H9 (cell line): ENCODE measurements at regions not wholly inside any gene's neighbourhood (a gene's known extent, or its start where the extent isn't known, plus 50 kb on each side); places are given as distances from the start of the nearest gene placed in this dataset.

Experiments
- DNase-seq: peaks from one replicate; pipeline ENCODE4 v3.0.0-alpha.2; 2017
- H2AFZ ChIP-seq: one replicate; pipeline ENCODE4 v1.6.1; 2013; ENCODE audit warnings: mild to moderate bottlenecking, low read length, control low read depth, moderate library complexity
- H2AK5ac ChIP-seq: 2 replicates; pipeline ENCODE4 v1.6.1; 2013; ENCODE audit warnings: low read length, control low read depth, mixed read lengths; ENCODE audit not compliant: insufficient read length
- H2BK120ac ChIP-seq: one replicate; pipeline ENCODE4 v1.6.1; 2013; ENCODE audit warnings: low read depth, mild to moderate bottlenecking, low read length, control low read depth, inconsistent platforms; ENCODE audit not compliant: poor library complexity, severe bottlenecking
- H2BK12ac ChIP-seq: 2 replicates; pipeline ENCODE4 v1.6.1; 2013; ENCODE audit warnings: low read length, control low read depth, mixed read lengths, low read depth; ENCODE audit not compliant: insufficient read length
- H2BK15ac ChIP-seq: 2 replicates; pipeline ENCODE4 v1.6.1; 2013; ENCODE audit warnings: low read depth, low read length, control low read depth
- H2BK20ac ChIP-seq: one replicate; pipeline ENCODE4 v1.6.1; 2013; ENCODE audit warnings: low read depth, mild to moderate bottlenecking, low read length, control low read depth, inconsistent platforms; ENCODE audit not compliant: poor library complexity, severe bottlenecking
- H2BK5ac ChIP-seq: 2 replicates; pipeline ENCODE4 v1.6.1; 2013; ENCODE audit warnings: low read length, control low read depth, mixed read lengths; ENCODE audit not compliant: insufficient read length
- H3K14ac ChIP-seq: 2 replicates; pipeline ENCODE4 v1.6.1; 2013; ENCODE audit warnings: low read length, control low read depth; ENCODE audit not compliant: insufficient read depth
- H3K18ac ChIP-seq: 2 replicates; pipeline ENCODE4 v1.6.1; 2013; ENCODE audit warnings: low read depth, mild to moderate bottlenecking, mixed read lengths, low read length, control low read depth; ENCODE audit not compliant: insufficient read length
- H3K23ac ChIP-seq: 2 replicates; pipeline ENCODE4 v1.6.1; 2013; ENCODE audit warnings: low read length, control low read depth, mixed read lengths, low read depth; ENCODE audit not compliant: insufficient read length
- H3K23me2 ChIP-seq: 2 replicates; pipeline ENCODE4 v1.6.1; 2013; ENCODE audit warnings: low read depth, mild to moderate bottlenecking, mixed read lengths, low read length, control low read depth; ENCODE audit not compliant: insufficient read length, poor library complexity, severe bottlenecking
- H3K27ac ChIP-seq: 2 replicates; pipeline ENCODE4 v1.5.1; 2013; ENCODE audit warnings: low read length, control low read depth, mixed read lengths, low read depth; ENCODE audit not compliant: insufficient read length
- H3K27me3 ChIP-seq: 2 replicates; pipeline ENCODE4 v1.6.1; 2013; ENCODE audit warnings: low read length, control low read depth, inconsistent platforms; ENCODE audit not compliant: insufficient read depth
- H3K4ac ChIP-seq: 2 replicates; pipeline ENCODE4 v1.6.1; 2013; ENCODE audit warnings: low read depth, mild to moderate bottlenecking, control low read depth, inconsistent platforms, low read length, moderate library complexity
- H3K4me1 ChIP-seq: 2 replicates; pipeline ENCODE4 v1.6.1; 2013; ENCODE audit warnings: low read length, control low read depth, inconsistent platforms; ENCODE audit not compliant: insufficient read depth
- H3K4me2 ChIP-seq: 2 replicates; pipeline ENCODE4 v1.6.1; 2013; ENCODE audit warnings: low read length, control low read depth, mixed read lengths; ENCODE audit not compliant: insufficient read length, insufficient read depth
- H3K56ac ChIP-seq: 2 replicates; pipeline ENCODE4 v1.6.1; 2013; ENCODE audit warnings: low read depth, mild to moderate bottlenecking, mixed read lengths, low read length, control low read depth; ENCODE audit not compliant: insufficient read length
- H3K79me1 ChIP-seq: 2 replicates; pipeline ENCODE4 v1.6.1; 2013; ENCODE audit warnings: low read depth, mild to moderate bottlenecking, moderate library complexity, low read length, control low read depth, inconsistent platforms; ENCODE audit not compliant: insufficient read depth, poor library complexity, severe bottlenecking
- H3K79me2 ChIP-seq: 2 replicates; pipeline ENCODE4 v1.6.1; 2013; ENCODE audit warnings: low read length, control low read depth, inconsistent platforms; ENCODE audit not compliant: insufficient read depth
- H3K9ac ChIP-seq: 2 replicates; pipeline ENCODE4 v1.6.1; 2013; ENCODE audit warnings: low read length, control low read depth, mixed read lengths; ENCODE audit not compliant: insufficient read length; ENCODE audit errors: extremely low read depth
- H3K9me3 ChIP-seq: one replicate; pipeline ENCODE4 v1.6.1; 2013; ENCODE audit warnings: low read depth, low read length, inconsistent platforms; ENCODE audit not compliant: control insufficient read depth
- H3T11ph ChIP-seq: one replicate; pipeline ENCODE4 v1.6.1; 2013; ENCODE audit warnings: mild to moderate bottlenecking, low read length, control low read depth, inconsistent platforms
- H4K20me1 ChIP-seq: one replicate; pipeline ENCODE4 v1.6.1; 2013; ENCODE audit not compliant: control insufficient read depth, insufficient read length, insufficient read depth
- H4K5ac ChIP-seq: 2 replicates; pipeline ENCODE4 v1.6.1; 2013; ENCODE audit warnings: low read depth, mild to moderate bottlenecking, mixed read lengths, low read length, control low read depth; ENCODE audit not compliant: insufficient read length
- H4K8ac ChIP-seq: replicated peaks from 2 replicates; pipeline ENCODE4 v1.6.1; 2013; ENCODE audit warnings: low read length, control low read depth, mixed read lengths, low read depth; ENCODE audit not compliant: insufficient read length
- H4K91ac ChIP-seq: 2 replicates; pipeline ENCODE4 v1.6.1; 2013; ENCODE audit warnings: low read depth, mild to moderate bottlenecking, moderate library complexity, mixed read lengths, low read length, control low read depth; ENCODE audit not compliant: insufficient read length
- H3K27ac Mint-ChIP-seq, 3 experiments: 2 replicates in 2 of 3; 3 replicates in 1 of 3; pipeline ENCODE4 v1.8.0; 2020 to 2021; ENCODE audit warnings: mixed read lengths in 3 of 3, mild to moderate bottlenecking in 1 of 3, moderate library complexity in 1 of 3
- H3K27me3 Mint-ChIP-seq: 2 replicates; pipeline ENCODE4 v1.8.0; 2021; ENCODE audit warnings: low read depth, mild to moderate bottlenecking, moderate library complexity, mixed read lengths
- H3K36me3 Mint-ChIP-seq, 3 experiments: 2 replicates in 2 of 3; 3 replicates in 1 of 3; pipeline ENCODE4 v1.8.0; 2020 to 2021; ENCODE audit warnings: low read depth in 3 of 3, mixed read lengths in 3 of 3; ENCODE audit not compliant: insufficient read depth in 1 of 3
- H3K4me1 Mint-ChIP-seq, 2 experiments: 2 replicates each; pipeline ENCODE4 v1.8.0; 2020; ENCODE audit warnings: mixed read lengths in 2 of 2
- H3K4me3 Mint-ChIP-seq, 2 experiments: 2 replicates in 1 of 2; 3 replicates in 1 of 2; pipeline ENCODE4 v1.8.0; 2020 to 2021; ENCODE audit warnings: mild to moderate bottlenecking in 2 of 2, mixed read lengths in 2 of 2, moderate library complexity in 1 of 2
- H3K9me3 Mint-ChIP-seq, 2 experiments: 2 replicates in 1 of 2; 3 replicates in 1 of 2; pipeline ENCODE4 v1.8.0; 2020; ENCODE audit warnings: mild to moderate bottlenecking in 2 of 2, mixed read lengths in 2 of 2, moderate library complexity in 1 of 2
- WGBS: extraction: QIAGEN DNeasy Blood & Tissue Kit; methylation state at CpG from one replicate; pipeline ENCODE4 v1.1.7; 2013; ENCODE audit warnings: missing lambda C conversion rate, low lambda C conversion rate, mixed read lengths; ENCODE audit not compliant: insufficient read length; ENCODE audit errors: extremely low coverage; 5-methylcytosine and 5-hydroxymethylcytosine counted together
- TF ChIP-seq, protein P1 (sequence below): fragments of 200-600 bp; sonication (generic); conservative IDR thresholded peaks from 3 replicates; pipeline ENCODE4 v1.8.0; 2021; ENCODE audit warnings: antibody characterized with exemption, mild to moderate bottlenecking

- H2BK12ac ChIP-seq = no peak overlapping the region
- no peaks in the 10 kb centered on the region for H3K9me3 ChIP-seq
- no peaks in the 10 kb centered on the region for H3K79me2 ChIP-seq
- Mint-ChIP-seq H3K9me3 (peaks cover 12 to 14% of the 10 kb centered on the region in 2 experiments), H3K27ac (no peak overlapping the region), H3K36me3 (peaks cover 13 to 15% (median 13%) of the 10 kb centered on the region in 3 experiments), H3K4me1 (peaks cover 23 to 24% of the 10 kb centered on the region in 2 experiments), H3K4me3 (no peak overlapping the region), H3K27me3 (peaks cover 3% of the 10 kb centered on the region; the same call in 1 of the 2 replicates)
- no peak overlapping the region for H3K4me2 ChIP-seq
- no peak overlapping the region for H2BK20ac ChIP-seq
- WGBS = no CpG with 5 or more reads among the region's 8 CpGs
- H2AK5ac ChIP-seq = no peak overlapping the region
- peaks cover 3% of the 10 kb centered on the region; the same call in 1 of the 2 replicates for H3K4me1 ChIP-seq
- H3K27ac ChIP-seq = no peak overlapping the region
- TF ChIP-seq, protein P1, sequence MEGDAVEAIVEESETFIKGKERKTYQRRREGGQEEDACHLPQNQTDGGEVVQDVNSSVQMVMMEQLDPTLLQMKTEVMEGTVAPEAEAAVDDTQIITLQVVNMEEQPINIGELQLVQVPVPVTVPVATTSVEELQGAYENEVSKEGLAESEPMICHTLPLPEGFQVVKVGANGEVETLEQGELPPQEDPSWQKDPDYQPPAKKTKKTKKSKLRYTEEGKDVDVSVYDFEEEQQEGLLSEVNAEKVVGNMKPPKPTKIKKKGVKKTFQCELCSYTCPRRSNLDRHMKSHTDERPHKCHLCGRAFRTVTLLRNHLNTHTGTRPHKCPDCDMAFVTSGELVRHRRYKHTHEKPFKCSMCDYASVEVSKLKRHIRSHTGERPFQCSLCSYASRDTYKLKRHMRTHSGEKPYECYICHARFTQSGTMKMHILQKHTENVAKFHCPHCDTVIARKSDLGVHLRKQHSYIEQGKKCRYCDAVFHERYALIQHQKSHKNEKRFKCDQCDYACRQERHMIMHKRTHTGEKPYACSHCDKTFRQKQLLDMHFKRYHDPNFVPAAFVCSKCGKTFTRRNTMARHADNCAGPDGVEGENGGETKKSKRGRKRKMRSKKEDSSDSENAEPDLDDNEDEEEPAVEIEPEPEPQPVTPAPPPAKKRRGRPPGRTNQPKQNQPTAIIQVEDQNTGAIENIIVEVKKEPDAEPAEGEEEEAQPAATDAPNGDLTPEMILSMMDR = peak; percentile 34; the same call in 1 of the 3 replicates
- H3K9ac ChIP-seq = no peak overlapping the region
- no peak overlapping the region for H3K14ac ChIP-seq
- no peak overlapping the region for H3K4ac ChIP-seq
- H2BK5ac ChIP-seq = no peak overlapping the region
- DNase-seq = peak; percentile 32
- H4K8ac ChIP-seq = no peak overlapping the region
- H3T11ph ChIP-seq = no peak overlapping the region
- no peak overlapping the region for H3K18ac ChIP-seq
- H4K91ac ChIP-seq = no peak overlapping the region
- no peaks in the 10 kb centered on the region for H3K79me1 ChIP-seq
- H3K56ac ChIP-seq = no peak overlapping the region
- no peak overlapping the region for H2BK120ac ChIP-seq
- no peaks in the 10 kb centered on the region; the same call in 1 of the 2 replicates for H3K27me3 ChIP-seq
- H2AFZ ChIP-seq = no peak overlapping the region
- no peak overlapping the region for H3K23ac ChIP-seq
- H4K5ac ChIP-seq = no peak overlapping the region
- H3K23me2 ChIP-seq = no peaks in the 10 kb centered on the region
- H2BK15ac ChIP-seq = no peak overlapping the region
- H4K20me1 ChIP-seq = no peaks in the 10 kb centered on the region
These were observed 180.5 kb upstream of the GALNT17 start for GRCh38 chr7:70951271-70951962.
